Dendritic cell treated with granulocyte-macrophage colony-stimulating factor and Interleukin-4, amounts not matched to agents 40 ng/mL and 50 ng/mL, for 4 days (primary cell): ENCODE measurements at regions not wholly inside any gene's neighbourhood (a gene's known extent, or its start where the extent isn't known, plus 50 kb on each side); places are given as distances from the start of the nearest gene placed in this dataset.

ENCODE experiments used
- H3K27ac Mint-ChIP-seq: one replicate; pipeline ENCODE4 v1.8.0; 2022; ENCODE audit warnings: mild to moderate bottlenecking, mixed read lengths
- H3K27me3 Mint-ChIP-seq: one replicate; pipeline ENCODE4 v1.8.0; 2022; ENCODE audit warnings: mild to moderate bottlenecking, mixed read lengths
- H3K36me3 Mint-ChIP-seq: one replicate; pipeline ENCODE4 v1.8.0; 2022; ENCODE audit warnings: low read depth, mixed read lengths
- H3K4me1 Mint-ChIP-seq: one replicate; pipeline ENCODE4 v1.8.0; 2022; ENCODE audit warnings: low read depth, mixed read lengths
- H3K4me3 Mint-ChIP-seq: one replicate; pipeline ENCODE4 v1.8.0; 2022; ENCODE audit warnings: mild to moderate bottlenecking, moderate library complexity, mixed read lengths
- H3K9me3 Mint-ChIP-seq: one replicate; pipeline ENCODE4 v1.8.0; 2022; ENCODE audit warnings: mixed read lengths
- intact Hi-C: fragments of 100-400 bp; cut with micrococcal nuclease; formaldehyde crosslinking; loops from one replicate; pipeline ENCODE4 v1.15.0; 2022

GRCh38 chr4:160224049-160224448 is 1121.2 kb downstream of the RAPGEF2 start:
- Mint-ChIP-seq H3K4me1 (no peaks in the 10 kb centered on the region), H3K27me3 (no peaks in the 10 kb centered on the region), H3K27ac (no peak overlapping the region), H3K4me3 (no peak overlapping the region), H3K36me3 (no peaks in the 10 kb centered on the region), H3K9me3 (peaks cover 50% of the 10 kb centered on the region)
- intact Hi-C loops, result no loop called here

GRCh38 chr4:160233141-160233540 is 1130.3 kb downstream of the RAPGEF2 start:
- no peaks in the 10 kb centered on the region for H3K9me3 Mint-ChIP-seq
- H3K27ac Mint-ChIP-seq, result no peak overlapping the region
- H3K4me3 Mint-ChIP-seq, result no peak overlapping the region
- H3K4me1 Mint-ChIP-seq, result no peaks in the 10 kb centered on the region
- no peaks in the 10 kb centered on the region for H3K27me3 Mint-ChIP-seq
- intact Hi-C loops, result no loop called here
- no peaks in the 10 kb centered on the region for H3K36me3 Mint-ChIP-seq

GRCh38 chr4:160235285-160235684 is 1132.4 kb downstream of the RAPGEF2 start:
- intact Hi-C loops, result no loop called here
- no peaks in the 10 kb centered on the region for H3K9me3 Mint-ChIP-seq

GRCh38 chr4:160235771-160236170 is 1132.9 kb downstream of the RAPGEF2 start:
- H3K9me3 Mint-ChIP-seq, result no peaks in the 10 kb centered on the region
- no peak overlapping the region for H3K4me3 Mint-ChIP-seq
- no peaks in the 10 kb centered on the region for H3K27me3 Mint-ChIP-seq
- intact Hi-C loops, result no loop called here
- H3K36me3 Mint-ChIP-seq, result no peaks in the 10 kb centered on the region
- no peaks in the 10 kb centered on the region for H3K4me1 Mint-ChIP-seq
- H3K27ac Mint-ChIP-seq, result no peak overlapping the region

More at GRCh38 chr4:160235285-160235684, 1132.4 kb downstream of the RAPGEF2 start:
- Mint-ChIP-seq H3K27me3 (no peaks in the 10 kb centered on the region), H3K4me3 (no peak overlapping the region), H3K36me3 (no peaks in the 10 kb centered on the region), H3K4me1 (no peaks in the 10 kb centered on the region), H3K27ac (no peak overlapping the region)

- Mint-ChIP-seq H3K4me1 (no peaks in the 10 kb centered on the region), H3K27ac (no peak overlapping the region), H3K36me3 (no peaks in the 10 kb centered on the region), H3K4me3 (no peak overlapping the region), H3K9me3 (peaks cover 4% of the 10 kb centered on the region), H3K27me3 (no peaks in the 10 kb centered on the region)
- intact Hi-C loops, result no loop called here
These were observed 1135.9 kb downstream of the RAPGEF2 start for GRCh38 chr4:160238790-160239189.

GRCh38 chr4:160247091-160247656 is 1144.3 kb downstream of the RAPGEF2 start:
- Mint-ChIP-seq H3K4me1 (no peaks in the 10 kb centered on the region), H3K36me3 (no peaks in the 10 kb centered on the region), H3K4me3 (no peak overlapping the region), H3K27ac (no peak overlapping the region), H3K27me3 (no peaks in the 10 kb centered on the region), H3K9me3 (peaks cover 43% of the 10 kb centered on the region)
- intact Hi-C loops, result no loop called here

- no peak overlapping the region for H3K4me3 Mint-ChIP-seq
- H3K27ac Mint-ChIP-seq, result no peak overlapping the region
- H3K4me1 Mint-ChIP-seq, result no peaks in the 10 kb centered on the region
- intact Hi-C loops, result no loop called here
- H3K27me3 Mint-ChIP-seq, result no peaks in the 10 kb centered on the region
- peaks cover 23% of the 10 kb centered on the region for H3K9me3 Mint-ChIP-seq
- H3K36me3 Mint-ChIP-seq, result no peaks in the 10 kb centered on the region
These were observed 1148.8 kb downstream of the RAPGEF2 start for GRCh38 chr4:160251522-160252170.

- intact Hi-C loops, result no loop called here
- no peaks in the 10 kb centered on the region for H3K27me3 Mint-ChIP-seq
- H3K9me3 Mint-ChIP-seq, result peaks cover 17% of the 10 kb centered on the region
- no peaks in the 10 kb centered on the region for H3K4me1 Mint-ChIP-seq
- H3K4me3 Mint-ChIP-seq, result no peak overlapping the region
- H3K27ac Mint-ChIP-seq, result no peak overlapping the region
- H3K36me3 Mint-ChIP-seq, result no peaks in the 10 kb centered on the region
These were observed 1154.4 kb downstream of the RAPGEF2 start for GRCh38 chr4:160257318-160257717.

- no peak overlapping the region for H3K4me3 Mint-ChIP-seq
- no peaks in the 10 kb centered on the region for H3K36me3 Mint-ChIP-seq
- H3K27me3 Mint-ChIP-seq, result no peaks in the 10 kb centered on the region
- H3K27ac Mint-ChIP-seq, result no peak overlapping the region
- H3K9me3 Mint-ChIP-seq, result peaks cover 15% of the 10 kb centered on the region
- intact Hi-C loops, result no loop called here
- H3K4me1 Mint-ChIP-seq, result no peaks in the 10 kb centered on the region
These were observed 1162.1 kb downstream of the RAPGEF2 start for GRCh38 chr4:160265014-160265413.

- Mint-ChIP-seq H3K27ac (no peak overlapping the region), H3K27me3 (no peaks in the 10 kb centered on the region), H3K4me1 (no peaks in the 10 kb centered on the region), H3K4me3 (no peak overlapping the region), H3K36me3 (no peaks in the 10 kb centered on the region), H3K9me3 (peaks cover 16% of the 10 kb centered on the region)
- intact Hi-C loops, result no loop called here
These were observed 1163.0 kb downstream of the RAPGEF2 start for GRCh38 chr4:160265836-160266235.

GRCh38 chr4:160276785-160277325 is 1174.0 kb downstream of the RAPGEF2 start:
- Mint-ChIP-seq H3K27ac (no peak overlapping the region), H3K27me3 (no peaks in the 10 kb centered on the region), H3K9me3 (peaks cover 63% of the 10 kb centered on the region), H3K36me3 (no peaks in the 10 kb centered on the region), H3K4me1 (no peaks in the 10 kb centered on the region), H3K4me3 (no peak overlapping the region)
- intact Hi-C loops, result no loop called here

- intact Hi-C loops, result no loop called here
- Mint-ChIP-seq H3K27me3 (no peaks in the 10 kb centered on the region), H3K27ac (no peak overlapping the region)
These were observed 1180.2 kb downstream of the RAPGEF2 start for GRCh38 chr4:160283081-160283480.

GRCh38 chr4:160284516-160284915 is 1181.6 kb downstream of the RAPGEF2 start:
- Mint-ChIP-seq H3K4me1 (no peaks in the 10 kb centered on the region), H3K27me3 (no peaks in the 10 kb centered on the region), H3K36me3 (no peaks in the 10 kb centered on the region), H3K27ac (no peak overlapping the region), H3K9me3 (peaks cover 23% of the 10 kb centered on the region), H3K4me3 (no peak overlapping the region)
- intact Hi-C loops, result no loop called here

More at GRCh38 chr4:160283081-160283480, 1180.2 kb downstream of the RAPGEF2 start:
- H3K9me3 Mint-ChIP-seq, result peaks cover 29% of the 10 kb centered on the region
- no peaks in the 10 kb centered on the region for H3K36me3 Mint-ChIP-seq
- H3K4me3 Mint-ChIP-seq, result no peak overlapping the region
- no peaks in the 10 kb centered on the region for H3K4me1 Mint-ChIP-seq

- no peaks in the 10 kb centered on the region for H3K4me1 Mint-ChIP-seq
- H3K27ac Mint-ChIP-seq, result no peak overlapping the region
- intact Hi-C loops, result no loop called here
- no peak overlapping the region for H3K4me3 Mint-ChIP-seq
- H3K9me3 Mint-ChIP-seq, result peaks cover 7% of the 10 kb centered on the region
- H3K27me3 Mint-ChIP-seq, result no peaks in the 10 kb centered on the region
- H3K36me3 Mint-ChIP-seq, result no peaks in the 10 kb centered on the region
These were observed 1183.2 kb downstream of the RAPGEF2 start for GRCh38 chr4:160286051-160286450.

GRCh38 chr4:160296476-160296875 is 1193.6 kb downstream of the RAPGEF2 start:
- intact Hi-C loops, result no loop called here
- H3K27me3 Mint-ChIP-seq, result no peaks in the 10 kb centered on the region
- H3K9me3 Mint-ChIP-seq, result peaks cover 8% of the 10 kb centered on the region
- H3K27ac Mint-ChIP-seq, result no peak overlapping the region
- no peaks in the 10 kb centered on the region for H3K36me3 Mint-ChIP-seq
- no peak overlapping the region for H3K4me3 Mint-ChIP-seq
- no peaks in the 10 kb centered on the region for H3K4me1 Mint-ChIP-seq
